HG03520 (cell line): ENCODE measurements at regions not wholly inside any gene's neighbourhood (a gene's known extent, or its start where the extent isn't known, plus 50 kb on each side); places are given as distances from the start of the nearest gene placed in this dataset.
"Not testable (repeated sequence)": the region's sequence is repeated elsewhere in the genome, so short reads cannot be mapped to it uniquely, and the experiment has no call there.

Source experiments
- ATAC-seq: cut with Tn5 transposase; IDR thresholded peaks from one replicate; pipeline ENCODE4 v1.9.1; 2021; ENCODE audit warnings: mild to moderate bottlenecking, moderate library complexity; ENCODE audit not compliant: unreplicated experiment

GRCh38 chr2:128670066-128670465 lies 351.4 kb upstream of the HS6ST1 start:
- ATAC-seq: no peak

- ATAC-seq: not testable (repeated sequence)
Observed at GRCh38 chr2:128671981-128672757, 353.5 kb upstream of the HS6ST1 start.

- ATAC-seq: not testable (repeated sequence)
Observed at GRCh38 chr2:128679680-128680079, 361.0 kb upstream of the HS6ST1 start.

- ATAC-seq: no peak
Observed at GRCh38 chr2:128681507-128681906, 362.8 kb upstream of the HS6ST1 start.

GRCh38 chr2:128682266-128682665 lies 363.6 kb upstream of the HS6ST1 start:
- no peak for ATAC-seq

GRCh38 chr2:128682729-128683284 lies 364.1 kb upstream of the HS6ST1 start:
- no peak for ATAC-seq

- ATAC-seq: no peak
Observed at GRCh38 chr2:128684523-128684922, 365.9 kb upstream of the HS6ST1 start.

GRCh38 chr2:128685841-128686496 lies 367.3 kb upstream of the HS6ST1 start:
- peak; percentile 26 for ATAC-seq

- peak; percentile 51 for ATAC-seq
Observed at GRCh38 chr2:128686497-128686859, 367.8 kb upstream of the HS6ST1 start.

GRCh38 chr2:128686881-128687555 lies 368.4 kb upstream of the HS6ST1 start:
- ATAC-seq: no peak

GRCh38 chr2:128687565-128687964 lies 368.9 kb upstream of the HS6ST1 start:
- no peak for ATAC-seq

- no peak for ATAC-seq
Observed at GRCh38 chr2:128689971-128690370, 371.3 kb upstream of the HS6ST1 start.

- no peak for ATAC-seq
Observed at GRCh38 chr2:128690431-128690830, 371.8 kb upstream of the HS6ST1 start.

- no peak for ATAC-seq
Observed at GRCh38 chr2:128690869-128691268, 372.2 kb upstream of the HS6ST1 start.

- ATAC-seq: no peak
Observed at GRCh38 chr2:128691526-128691925, 372.9 kb upstream of the HS6ST1 start.

- ATAC-seq: no peak
Observed at GRCh38 chr2:128692895-128693742, 374.5 kb upstream of the HS6ST1 start.

GRCh38 chr2:128693743-128694029 lies 375.0 kb upstream of the HS6ST1 start:
- no peak for ATAC-seq

GRCh38 chr2:128695646-128696220 lies 377.1 kb upstream of the HS6ST1 start:
- ATAC-seq: no peak

- ATAC-seq: no peak
Observed at GRCh38 chr2:128696421-128696820, 377.8 kb upstream of the HS6ST1 start.

GRCh38 chr2:128701418-128701817 lies 382.8 kb upstream of the HS6ST1 start:
- ATAC-seq: no peak

GRCh38 chr2:128702616-128703015 lies 383.9 kb upstream of the HS6ST1 start:
- ATAC-seq: no peak
